Glutamatergic neuron (in vitro differentiated cells): ENCODE measurements at regions not wholly inside any gene's neighbourhood (a gene's known extent, or its start where the extent isn't known, plus 50 kb on each side); places are given as distances from the start of the nearest gene placed in this dataset.

ENCODE experiments used
- DNase-seq: peaks from one replicate; pipeline ENCODE4 v3.0.0; 2022
- H3K27ac Mint-ChIP-seq: one replicate; pipeline ENCODE4 v1.8.0; 2020; ENCODE audit warnings: mild to moderate bottlenecking, mixed read lengths, inconsistent platforms; ENCODE audit not compliant: unreplicated experiment
- H3K27me3 Mint-ChIP-seq: one replicate; pipeline ENCODE4 v1.8.0; 2020; ENCODE audit warnings: mild to moderate bottlenecking, moderate library complexity, mixed read lengths, inconsistent platforms; ENCODE audit not compliant: unreplicated experiment
- H3K36me3 Mint-ChIP-seq: one replicate; pipeline ENCODE4 v1.8.0; 2020; ENCODE audit warnings: mild to moderate bottlenecking, mixed read lengths, inconsistent platforms; ENCODE audit not compliant: unreplicated experiment
- H3K4me1 Mint-ChIP-seq: one replicate; pipeline ENCODE4 v1.8.0; 2020; ENCODE audit warnings: mild to moderate bottlenecking, low read depth, mixed read lengths, inconsistent platforms; ENCODE audit not compliant: unreplicated experiment
- H3K4me3 Mint-ChIP-seq: one replicate; pipeline ENCODE4 v1.8.0; 2020; ENCODE audit warnings: mild to moderate bottlenecking, mixed read lengths, inconsistent platforms; ENCODE audit not compliant: unreplicated experiment
- H3K9me3 Mint-ChIP-seq: one replicate; pipeline ENCODE4 v1.8.0; 2020; ENCODE audit warnings: mild to moderate bottlenecking, moderate library complexity, mixed read lengths, inconsistent platforms; ENCODE audit not compliant: unreplicated experiment
- CTCF ChIP-seq: fragments of 200-600 bp; sonication (generic); IDR thresholded peaks from one replicate; pipeline ENCODE4 v1.5.0; 2021; ENCODE audit not compliant: partially characterized antibody, unreplicated experiment

- H3K4me3 Mint-ChIP-seq: no peak overlapping the region
- H3K4me1 Mint-ChIP-seq: no peaks in the 10 kb centered on the region
- H3K27me3 Mint-ChIP-seq: no peaks in the 10 kb centered on the region
Measured at GRCh38 chr20:11776687-11777086, 141.0 kb upstream of the BTBD3 start.

GRCh38 chr20:11777387-11778205, 140.1 kb upstream of the BTBD3 start:
- no peak overlapping the region for H3K27ac Mint-ChIP-seq
- no peaks in the 10 kb centered on the region for H3K9me3 Mint-ChIP-seq
- H3K4me3 Mint-ChIP-seq: no peak overlapping the region
- no peak for TF ChIP-seq CTCF
- no peak for DNase-seq
- H3K36me3 Mint-ChIP-seq: no peaks in the 10 kb centered on the region
- no peaks in the 10 kb centered on the region for H3K4me1 Mint-ChIP-seq
- no peaks in the 10 kb centered on the region for H3K27me3 Mint-ChIP-seq

More at GRCh38 chr20:11776687-11777086, 141.0 kb upstream of the BTBD3 start:
- H3K27ac Mint-ChIP-seq: no peak overlapping the region
- no peak for DNase-seq
- H3K9me3 Mint-ChIP-seq: no peaks in the 10 kb centered on the region
- H3K36me3 Mint-ChIP-seq: no peaks in the 10 kb centered on the region
- no peak for TF ChIP-seq CTCF

GRCh38 chr20:11778206-11778570, 139.5 kb upstream of the BTBD3 start:
- no peaks in the 10 kb centered on the region for H3K9me3 Mint-ChIP-seq
- no peaks in the 10 kb centered on the region for H3K27me3 Mint-ChIP-seq
- no peak for TF ChIP-seq CTCF
- H3K36me3 Mint-ChIP-seq: no peaks in the 10 kb centered on the region
- H3K4me3 Mint-ChIP-seq: no peak overlapping the region
- no peak overlapping the region for H3K27ac Mint-ChIP-seq
- H3K4me1 Mint-ChIP-seq: no peaks in the 10 kb centered on the region
- DNase-seq: no peak

- Mint-ChIP-seq H3K4me1 (no peaks in the 10 kb centered on the region), H3K36me3 (no peaks in the 10 kb centered on the region), H3K4me3 (no peak overlapping the region), H3K27ac (no peak overlapping the region), H3K9me3 (no peaks in the 10 kb centered on the region), H3K27me3 (no peaks in the 10 kb centered on the region)
- no peak for TF ChIP-seq CTCF
- DNase-seq: no peak
Measured at GRCh38 chr20:11780765-11781369, 136.8 kb upstream of the BTBD3 start.
